Activated CD4-positive, alpha-beta T cell treated with anti-CD3 and anti-CD28 coated beads, Interleukin-2, amount 10 ng/mL, durations not matched to agents 7 days and 5 days (primary cell): ENCODE measurements at regions not wholly inside any gene's neighbourhood (a gene's known extent, or its start where the extent isn't known, plus 50 kb on each side); places are given as distances from the start of the nearest gene placed in this dataset.
"Not testable (repeated sequence)": the region's sequence is repeated elsewhere in the genome, so short reads cannot be mapped to it uniquely, and the experiment has no call there.

ENCODE experiments used
- CTCF ChIA-PET: fragments of 350-600 bp; sonication (Branson Sonifier 250); formaldehyde crosslinking; loops from one replicate; lab custom pipeline; 2021; ENCODE audit warnings: antibody characterized with exemption; lab: Charles Lee
- POLR2A ChIA-PET: fragments of 350-600 bp; sonication (Branson Sonifier 250); formaldehyde crosslinking; loops from one replicate; lab custom pipeline; 2021; ENCODE audit warnings: antibody characterized with exemption; lab: Charles Lee
- DNase-seq: peaks from one replicate; pipeline ENCODE4 v3.0.0-alpha.2; 2020
- H3K27ac Mint-ChIP-seq: one replicate; pipeline ENCODE4 v1.8.0; 2021; ENCODE audit warnings: mild to moderate bottlenecking, moderate library complexity, mixed read lengths
- H3K27me3 Mint-ChIP-seq: one replicate; pipeline ENCODE4 v1.8.0; 2021; ENCODE audit warnings: mixed read lengths
- H3K36me3 Mint-ChIP-seq: one replicate; pipeline ENCODE4 v1.8.0; 2021; ENCODE audit warnings: low read depth, mixed read lengths
- H3K4me1 Mint-ChIP-seq: one replicate; pipeline ENCODE4 v1.8.0; 2021; ENCODE audit warnings: mixed read lengths
- H3K4me3 Mint-ChIP-seq: one replicate; pipeline ENCODE4 v1.8.0; 2021; ENCODE audit warnings: mild to moderate bottlenecking, moderate library complexity, mixed read lengths
- H3K9me3 Mint-ChIP-seq: one replicate; pipeline ENCODE4 v1.8.0; 2021; ENCODE audit warnings: mixed read lengths

- H3K4me3 Mint-ChIP-seq, H3K27ac Mint-ChIP-seq, DNase-seq, H3K9me3 Mint-ChIP-seq, H3K4me1 Mint-ChIP-seq, POLR2A ChIA-PET, H3K27me3 Mint-ChIP-seq, CTCF ChIA-PET, H3K36me3 Mint-ChIP-seq: not testable (repeated sequence)
Observed at GRCh38 chr2:90151805-90152204, 1460.3 kb downstream of the RPIA start.

- POLR2A ChIA-PET, H3K36me3 Mint-ChIP-seq, CTCF ChIA-PET, DNase-seq, H3K4me3 Mint-ChIP-seq, H3K9me3 Mint-ChIP-seq, H3K27ac Mint-ChIP-seq, H3K27me3 Mint-ChIP-seq, H3K4me1 Mint-ChIP-seq: not testable (repeated sequence)
Observed at GRCh38 chr2:90170978-90171377, 1479.5 kb downstream of the RPIA start.

- H3K4me3 Mint-ChIP-seq, DNase-seq, H3K9me3 Mint-ChIP-seq, H3K27ac Mint-ChIP-seq, H3K4me1 Mint-ChIP-seq, H3K27me3 Mint-ChIP-seq, POLR2A ChIA-PET, CTCF ChIA-PET, H3K36me3 Mint-ChIP-seq: not testable (repeated sequence)
Observed at GRCh38 chr2:90173081-90173480, 1481.6 kb downstream of the RPIA start.

GRCh38 chr2:90179591-90179990, 1488.1 kb downstream of the RPIA start:
- H3K36me3 Mint-ChIP-seq, H3K4me3 Mint-ChIP-seq, POLR2A ChIA-PET, DNase-seq, H3K27ac Mint-ChIP-seq, CTCF ChIA-PET, H3K9me3 Mint-ChIP-seq, H3K4me1 Mint-ChIP-seq, H3K27me3 Mint-ChIP-seq: not testable (repeated sequence)

- POLR2A ChIA-PET = no interaction called here
Observed at GRCh38 chr2:90207454-90208058, 1516.1 kb downstream of the RPIA start.

GRCh38 chr2:90209009-90209408, 1517.5 kb downstream of the RPIA start:
- Mint-ChIP-seq H3K9me3 (no peaks in the 10 kb centered on the region), H3K4me1 (no peaks in the 10 kb centered on the region), H3K27me3 (no peaks in the 10 kb centered on the region), H3K27ac (no peak overlapping the region), H3K36me3 (no peaks in the 10 kb centered on the region), H3K4me3 (no peak overlapping the region)
- ChIA-PET CTCF (no interaction called here), POLR2A (no interaction called here)
- no peak for DNase-seq

More at GRCh38 chr2:90207454-90208058, 1516.1 kb downstream of the RPIA start:
- H3K36me3 Mint-ChIP-seq = no peaks in the 10 kb centered on the region
- H3K4me1 Mint-ChIP-seq = no peaks in the 10 kb centered on the region
- DNase-seq = no peak
- CTCF ChIA-PET = no interaction called here
- no peaks in the 10 kb centered on the region for H3K9me3 Mint-ChIP-seq
- H3K27me3 Mint-ChIP-seq = no peaks in the 10 kb centered on the region
- H3K4me3 Mint-ChIP-seq = no peak overlapping the region
- H3K27ac Mint-ChIP-seq = no peak overlapping the region

- CTCF ChIA-PET = no interaction called here
- POLR2A ChIA-PET = no interaction called here
- Mint-ChIP-seq H3K36me3 (no peaks in the 10 kb centered on the region), H3K27ac (no peak overlapping the region), H3K4me3 (no peak overlapping the region), H3K27me3 (no peaks in the 10 kb centered on the region), H3K4me1 (no peaks in the 10 kb centered on the region), H3K9me3 (no peaks in the 10 kb centered on the region)
- DNase-seq = no peak
Observed at GRCh38 chr2:90209806-90210205, 1518.3 kb downstream of the RPIA start.

GRCh38 chr2:90215880-90216279, 1524.4 kb downstream of the RPIA start:
- H3K27ac Mint-ChIP-seq, H3K36me3 Mint-ChIP-seq, CTCF ChIA-PET, H3K4me1 Mint-ChIP-seq, POLR2A ChIA-PET, H3K4me3 Mint-ChIP-seq, H3K27me3 Mint-ChIP-seq, DNase-seq, H3K9me3 Mint-ChIP-seq: not testable (repeated sequence)

- H3K27me3 Mint-ChIP-seq, CTCF ChIA-PET, H3K27ac Mint-ChIP-seq: not testable (repeated sequence)
Observed at GRCh38 chr2:90216801-90217200, 1525.3 kb downstream of the RPIA start.

GRCh38 chr2:90218534-90218933, 1527.1 kb downstream of the RPIA start:
- POLR2A ChIA-PET, H3K4me1 Mint-ChIP-seq, H3K36me3 Mint-ChIP-seq, DNase-seq, H3K27ac Mint-ChIP-seq, H3K4me3 Mint-ChIP-seq, CTCF ChIA-PET, H3K9me3 Mint-ChIP-seq, H3K27me3 Mint-ChIP-seq: not testable (repeated sequence)

More at GRCh38 chr2:90216801-90217200, 1525.3 kb downstream of the RPIA start:
- H3K4me3 Mint-ChIP-seq, H3K4me1 Mint-ChIP-seq, POLR2A ChIA-PET, H3K36me3 Mint-ChIP-seq, H3K9me3 Mint-ChIP-seq, DNase-seq: not testable (repeated sequence)

GRCh38 chr2:90220623-90221299, 1529.3 kb downstream of the RPIA start:
- H3K27ac Mint-ChIP-seq, POLR2A ChIA-PET, H3K4me1 Mint-ChIP-seq, H3K27me3 Mint-ChIP-seq, DNase-seq, H3K4me3 Mint-ChIP-seq, H3K36me3 Mint-ChIP-seq, H3K9me3 Mint-ChIP-seq, CTCF ChIA-PET: not testable (repeated sequence)

GRCh38 chr2:90221300-90221651, 1529.8 kb downstream of the RPIA start:
- no peaks in the 10 kb centered on the region for H3K9me3 Mint-ChIP-seq
- H3K36me3 Mint-ChIP-seq = no peaks in the 10 kb centered on the region
- H3K4me1 Mint-ChIP-seq = no peaks in the 10 kb centered on the region
- H3K4me3 Mint-ChIP-seq = no peak overlapping the region
- ChIA-PET CTCF (no interaction called here), POLR2A (no interaction called here)
- DNase-seq = no peak
- H3K27ac Mint-ChIP-seq = no peak overlapping the region
- no peaks in the 10 kb centered on the region for H3K27me3 Mint-ChIP-seq

GRCh38 chr2:90224767-90225166, 1533.3 kb downstream of the RPIA start:
- H3K4me3 Mint-ChIP-seq, H3K4me1 Mint-ChIP-seq, CTCF ChIA-PET, POLR2A ChIA-PET, H3K9me3 Mint-ChIP-seq, H3K27ac Mint-ChIP-seq, H3K36me3 Mint-ChIP-seq, DNase-seq, H3K27me3 Mint-ChIP-seq: not testable (repeated sequence)

- CTCF ChIA-PET = not testable (repeated sequence)
Observed at GRCh38 chr2:90226465-90227072, 1535.1 kb downstream of the RPIA start.

More at GRCh38 chr2:90226465-90227072, 1535.1 kb downstream of the RPIA start:
- POLR2A ChIA-PET, DNase-seq, H3K4me1 Mint-ChIP-seq, H3K27me3 Mint-ChIP-seq, H3K36me3 Mint-ChIP-seq, H3K9me3 Mint-ChIP-seq, H3K4me3 Mint-ChIP-seq, H3K27ac Mint-ChIP-seq: not testable (repeated sequence)
